Body of pancreas (tissue), 4 donors: ENCODE measurements at regions not wholly inside any gene's neighbourhood (a gene's known extent, or its start where the extent isn't known, plus 50 kb on each side); places are given as distances from the start of the nearest gene placed in this dataset.

Source experiments
- ATAC-seq: fragments of 150-250 bp; one replicate; pipeline ENCODE4 v1.9.1; 2016
- DNase-seq, 4 donors: peaks; one replicate each; pipeline ENCODE4 v3.0.0-alpha.2; 2019
- H3K27ac ChIP-seq, 4 donors: fragments of 200-600 bp; sonication (generic); 1 replicate in 3 of 4; 2 replicates in 1 of 4; pipeline versions ENCODE4 v1.5.1 to v1.6.1; 2016 to 2019; ENCODE audit warnings: mild to moderate bottlenecking in 1 of 4, mixed read lengths in 1 of 4, moderate library complexity in 1 of 4
- H3K27me3 ChIP-seq, 2 donors: fragments of 200-600 bp; sonication (generic); one replicate each; pipeline ENCODE4 v1.6.0; 2016; ENCODE audit warnings: mild to moderate bottlenecking in 1 of 2
- H3K36me3 ChIP-seq, 2 donors: fragments of 200-600 bp; sonication (generic); replicated peaks in 1 of 2; 2 replicates each; pipeline ENCODE4 v1.5.1; 2016; ENCODE audit warnings: low read depth in 2 of 2; ENCODE audit not compliant: insufficient read depth in 1 of 2
- H3K4me1 ChIP-seq: fragments of 200-600 bp; sonication (generic); one replicate; pipeline ENCODE4 v1.6.0; 2016
- H3K4me3 ChIP-seq, 2 donors: fragments of 200-600 bp; sonication (generic); 1 replicate in 1 of 2; 2 replicates in 1 of 2; pipeline ENCODE4 v1.5.1; 2016 to 2019
- H3K9me3 ChIP-seq, 3 donors: fragments of 200-600 bp; sonication (generic); 1 replicate in 2 of 3; 2 replicates in 1 of 3; pipeline ENCODE4 v1.5.1; 2016
- POLR2A ChIP-seq, 3 donors: fragments of 450-650 bp; IDR thresholded peaks; one replicate each; pipeline ENCODE4 v1.6.1; 2016; ENCODE audit warnings: antibody characterized with exemption in 3 of 3, mild to moderate bottlenecking in 2 of 3
- WGBS, 2 donors: methylation state at CpG; one replicate each; pipeline ENCODE4 v1.1.5; 2017; 5-methylcytosine and 5-hydroxymethylcytosine counted together
- intact Hi-C: fragments of 100-400 bp; cut with DNase I; formaldehyde crosslinking; loops from one replicate; pipeline ENCODE4 v1.15.1; 2023
- TF ChIP-seq, protein P1 (sequence below), 7 experiments: fragments of 450-650 bp in 4 of 7; fragments of 200-600 bp in 3 of 7; sonication (generic) in 3 of 7; IDR thresholded peaks; one replicate each; pipeline ENCODE4 v1.5.1; 2016 to 2019; ENCODE audit warnings: antibody characterized with exemption in 7 of 7

DNA sequence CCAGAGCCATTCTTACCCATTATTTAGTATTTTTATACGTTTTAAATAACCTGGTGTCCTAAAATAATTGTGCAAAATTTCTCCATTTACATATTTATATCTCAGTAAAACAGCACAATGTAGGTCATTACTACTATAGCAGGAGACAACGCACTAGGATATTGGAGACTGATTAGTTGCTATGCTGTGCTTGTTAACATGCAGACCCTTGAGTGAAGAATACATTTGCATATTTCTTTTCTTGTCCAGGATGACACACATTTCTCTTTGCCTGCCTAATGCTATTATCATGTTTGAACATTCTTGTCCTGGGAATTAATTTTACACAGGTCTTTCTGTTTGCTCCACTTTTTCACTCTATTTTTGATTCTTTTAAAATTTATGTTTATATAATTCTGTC is 823.8 kb upstream of the ATXN8OS start:
- no peak overlapping the region for H3K4me3 ChIP-seq
- no peaks in the 10 kb centered on the region for H3K4me1 ChIP-seq
- TF ChIP-seq POLR2A (IDR thresholded peaks at IDR 0.05): no peak
- TF ChIP-seq, protein P1, sequence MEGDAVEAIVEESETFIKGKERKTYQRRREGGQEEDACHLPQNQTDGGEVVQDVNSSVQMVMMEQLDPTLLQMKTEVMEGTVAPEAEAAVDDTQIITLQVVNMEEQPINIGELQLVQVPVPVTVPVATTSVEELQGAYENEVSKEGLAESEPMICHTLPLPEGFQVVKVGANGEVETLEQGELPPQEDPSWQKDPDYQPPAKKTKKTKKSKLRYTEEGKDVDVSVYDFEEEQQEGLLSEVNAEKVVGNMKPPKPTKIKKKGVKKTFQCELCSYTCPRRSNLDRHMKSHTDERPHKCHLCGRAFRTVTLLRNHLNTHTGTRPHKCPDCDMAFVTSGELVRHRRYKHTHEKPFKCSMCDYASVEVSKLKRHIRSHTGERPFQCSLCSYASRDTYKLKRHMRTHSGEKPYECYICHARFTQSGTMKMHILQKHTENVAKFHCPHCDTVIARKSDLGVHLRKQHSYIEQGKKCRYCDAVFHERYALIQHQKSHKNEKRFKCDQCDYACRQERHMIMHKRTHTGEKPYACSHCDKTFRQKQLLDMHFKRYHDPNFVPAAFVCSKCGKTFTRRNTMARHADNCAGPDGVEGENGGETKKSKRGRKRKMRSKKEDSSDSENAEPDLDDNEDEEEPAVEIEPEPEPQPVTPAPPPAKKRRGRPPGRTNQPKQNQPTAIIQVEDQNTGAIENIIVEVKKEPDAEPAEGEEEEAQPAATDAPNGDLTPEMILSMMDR (IDR thresholded peaks at IDR 0.05): no peak
- DNase-seq: no peak
- WGBS, 2 donors: 42 to 52% methylated on average over 2 of the region's 2 CpGs
- H3K27me3 ChIP-seq: no peaks in the 10 kb centered on the region
- intact Hi-C loops: no loop called here
- H3K36me3 ChIP-seq: no peaks in the 10 kb centered on the region
- no peak overlapping the region for H3K27ac ChIP-seq
- no peak for ATAC-seq
- H3K9me3 ChIP-seq: no peaks in the 10 kb centered on the region

DNA sequence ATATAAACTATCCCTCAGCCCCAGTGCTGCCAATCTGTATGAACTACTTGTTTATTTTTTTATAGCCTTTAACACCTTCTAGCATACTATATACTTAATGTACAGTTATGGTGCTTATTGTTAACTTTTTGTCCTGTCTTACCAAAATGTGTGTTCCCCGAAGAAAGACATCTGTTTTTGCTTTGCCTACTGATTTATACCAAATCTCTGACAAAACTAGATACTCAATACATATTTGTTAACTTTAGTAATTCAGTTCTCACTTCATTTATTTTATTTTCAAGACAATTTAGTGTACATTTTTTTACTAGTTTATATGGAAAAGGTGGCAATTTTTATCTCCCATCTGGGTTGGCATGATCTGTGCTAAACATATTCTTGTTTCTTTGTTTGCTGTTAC is 824.3 kb upstream of the ATXN8OS start:
- 42 to 56% methylated on average over 1 of the region's 1 CpG for WGBS, 2 donors
- no peak for DNase-seq
- H3K27me3 ChIP-seq: no peaks in the 10 kb centered on the region

DNA sequence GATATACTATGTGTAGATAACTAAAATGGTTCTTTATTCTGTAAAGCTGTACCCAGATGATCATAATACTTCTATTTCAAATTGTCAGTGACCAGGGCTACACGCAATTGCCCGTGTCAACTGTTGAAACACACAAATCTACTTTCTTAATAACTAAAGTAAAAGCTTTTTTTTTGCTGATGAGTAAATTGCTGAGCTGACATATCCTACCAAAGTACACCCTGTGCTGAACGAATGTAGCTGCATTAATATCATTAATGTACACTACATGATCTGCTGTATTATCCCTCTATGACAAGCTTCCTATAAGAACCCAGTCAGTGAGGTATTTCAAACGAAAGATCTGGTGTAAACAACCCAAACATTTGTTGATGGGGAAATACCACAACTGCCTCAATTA is 827.2 kb upstream of the ATXN8OS start:
- Histone ChIP-seq H3K27me3 (no peaks in the 10 kb centered on the region), H3K27ac (no peak overlapping the region), H3K4me3 (no peak overlapping the region), H3K4me1 (no peaks in the 10 kb centered on the region), H3K9me3 (no peaks in the 10 kb centered on the region), H3K36me3 (no peaks in the 10 kb centered on the region)
- ATAC-seq (no peak), DNase-seq (no peak)
- no peak for TF ChIP-seq POLR2A (IDR thresholded peaks at IDR 0.05)
- TF ChIP-seq, protein P1 (IDR thresholded peaks at IDR 0.05): no peak
- 53 to 54% methylated on average over 4 of the region's 4 CpGs for WGBS, 2 donors
- intact Hi-C loops: no loop called here

More for the DNA sequence above, 824.3 kb upstream of the ATXN8OS start:
- H3K9me3 ChIP-seq: no peaks in the 10 kb centered on the region
- TF ChIP-seq, protein P1 (IDR thresholded peaks at IDR 0.05): no peak
- no peak for TF ChIP-seq POLR2A (IDR thresholded peaks at IDR 0.05)
- H3K4me1 ChIP-seq: no peaks in the 10 kb centered on the region
- intact Hi-C loops: no loop called here
- H3K4me3 ChIP-seq: no peak overlapping the region
- H3K36me3 ChIP-seq: no peaks in the 10 kb centered on the region
- H3K27ac ChIP-seq: no peak overlapping the region
- ATAC-seq: no peak

DNA sequence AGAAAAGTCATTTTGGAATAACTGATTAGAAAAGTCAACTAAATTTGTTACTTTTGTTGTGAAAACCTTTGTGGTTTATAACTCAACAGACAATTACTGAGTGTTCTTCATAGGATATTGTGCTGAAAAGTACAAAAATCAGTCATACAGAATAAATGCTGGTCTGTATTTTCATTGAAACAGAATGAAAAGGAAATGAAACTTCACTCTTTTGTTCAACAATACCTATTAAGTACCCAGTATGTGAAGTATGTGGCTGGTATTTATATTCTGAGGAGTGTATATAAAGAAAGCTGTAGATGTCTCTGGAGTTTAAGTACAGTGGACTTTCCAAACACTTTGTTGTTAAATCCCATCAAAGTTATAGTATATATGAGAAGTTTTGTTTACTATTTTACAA is 828.4 kb upstream of the ATXN8OS start:
- Histone ChIP-seq H3K27ac (no peak overlapping the region), H3K9me3 (no peaks in the 10 kb centered on the region), H3K27me3 (no peaks in the 10 kb centered on the region), H3K4me3 (no peak overlapping the region), H3K36me3 (no peaks in the 10 kb centered on the region), H3K4me1 (no peaks in the 10 kb centered on the region)
- DNase-seq (no peak), ATAC-seq (no peak)
- intact Hi-C loops: no loop called here
- TF ChIP-seq, protein P1 (IDR thresholded peaks at IDR 0.05): no peak

DNA sequence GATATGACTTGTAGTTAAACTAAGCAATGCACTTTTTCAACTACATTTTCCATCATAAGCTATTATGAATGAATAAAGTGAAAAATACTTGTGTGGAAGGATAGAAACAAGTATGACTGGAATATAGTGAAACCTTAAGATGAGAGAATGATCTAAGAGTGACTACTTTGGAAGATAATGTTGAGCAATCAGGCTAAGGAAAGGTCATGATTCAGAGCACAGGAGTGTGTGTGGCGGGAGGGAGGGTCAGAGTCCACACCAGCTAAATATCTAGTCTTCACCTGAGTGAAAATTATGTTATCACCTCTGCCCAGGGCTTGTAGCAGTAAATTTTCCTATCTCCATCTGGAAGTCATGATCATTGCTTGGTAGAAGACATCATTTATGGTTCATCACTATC is 833.4 kb upstream of the ATXN8OS start:
- H3K9me3 ChIP-seq: no peaks in the 10 kb centered on the region
- DNase-seq (no peak), ATAC-seq (no peak)
- TF ChIP-seq POLR2A (IDR thresholded peaks at IDR 0.05): no peak
- TF ChIP-seq, protein P1 (IDR thresholded peaks at IDR 0.05): no peak
- no peaks in the 10 kb centered on the region for H3K27me3 ChIP-seq
- no peaks in the 10 kb centered on the region for H3K4me1 ChIP-seq
- H3K36me3 ChIP-seq: no peaks in the 10 kb centered on the region
- WGBS, 2 donors: 40 to 53% methylated on average over 1 of the region's 1 CpG
- no peak overlapping the region for H3K4me3 ChIP-seq
- intact Hi-C loops: no loop called here
- H3K27ac ChIP-seq: no peak overlapping the region
